NCI-H2029 (cell line): ENCODE measurements at regions not wholly inside any gene's neighbourhood (a gene's known extent, or its start where the extent isn't known, plus 50 kb on each side); places are given as distances from the start of the nearest gene placed in this dataset.

Experiments used
- DNase-seq: peaks from one replicate; lab custom pipeline; 2025; lab: John Stamatoyannopoulos, UW

DNA sequence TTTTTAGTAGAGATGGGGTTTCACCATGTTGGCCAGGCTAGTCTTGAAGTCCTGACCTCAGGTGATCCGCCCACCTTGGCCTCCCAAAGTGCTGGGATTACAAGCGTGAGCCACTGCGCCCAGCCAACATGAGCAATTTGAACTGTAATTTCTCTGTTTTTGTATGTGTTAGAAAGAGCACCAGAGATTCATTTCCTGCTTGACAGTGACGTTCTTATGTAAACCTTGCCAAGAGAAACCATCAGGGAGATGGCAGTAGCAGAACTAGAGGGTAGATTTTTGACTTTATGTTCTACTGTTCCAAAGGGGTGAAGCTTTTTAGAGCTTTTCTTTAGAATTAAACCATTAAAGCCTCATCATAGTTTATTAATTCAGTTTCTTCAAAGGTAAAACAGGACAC is 148.1 kb upstream of the UMPS start:
- DNase-seq: no peak

DNA sequence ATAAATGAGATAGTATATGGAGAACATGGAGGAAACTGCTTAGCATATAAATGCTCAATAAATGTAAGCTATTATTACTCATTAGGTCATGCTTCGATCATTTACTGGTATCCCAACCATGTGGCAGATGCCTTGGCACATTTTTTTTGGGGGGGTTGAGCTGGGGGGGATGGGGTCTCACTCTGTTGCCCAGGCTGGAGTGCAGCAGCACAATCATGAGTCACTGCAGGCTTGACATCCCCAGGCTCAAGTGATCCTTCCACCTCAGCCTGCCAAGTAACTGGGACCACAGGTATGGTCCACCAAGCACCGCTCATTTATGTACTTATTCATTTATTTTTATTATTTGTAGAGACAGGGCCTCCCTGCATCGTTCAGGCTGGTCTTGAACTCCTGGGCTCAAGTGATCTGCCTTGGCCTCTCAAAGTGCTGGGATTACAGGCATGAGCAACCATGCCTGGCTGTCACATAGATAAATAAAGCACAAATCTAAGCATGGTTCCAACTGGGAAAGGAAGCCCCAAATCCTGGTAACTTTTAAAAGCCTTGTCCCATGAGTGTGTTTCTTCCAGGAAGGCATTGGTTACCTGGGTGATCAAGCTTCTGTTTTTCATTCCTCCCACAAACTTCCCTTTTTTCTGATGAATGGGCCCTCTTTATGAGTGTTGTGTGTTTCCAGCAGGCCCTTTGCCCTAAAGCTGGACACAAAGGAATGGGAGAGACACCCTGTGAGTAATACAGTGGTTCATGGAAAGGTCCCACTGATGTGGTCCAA is 147.4 kb upstream of the UMPS start:
- DNase-seq: no peak

DNA sequence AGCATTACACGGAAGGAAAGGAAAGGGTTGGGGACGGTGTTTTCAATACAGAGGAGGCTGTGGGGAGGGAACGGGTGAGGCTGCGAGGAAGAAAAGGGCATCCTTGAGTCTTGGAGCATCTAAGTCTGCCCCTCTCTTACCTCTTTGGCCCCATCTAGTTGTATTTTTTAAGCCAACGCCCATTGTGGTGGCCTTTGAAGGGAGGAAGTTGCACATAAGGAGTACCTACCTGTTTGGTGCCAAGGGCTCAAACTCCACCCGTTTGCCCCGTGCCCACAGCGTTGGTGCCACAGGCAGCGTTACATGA is 146.1 kb upstream of the UMPS start:
- DNase-seq: no peak

DNA sequence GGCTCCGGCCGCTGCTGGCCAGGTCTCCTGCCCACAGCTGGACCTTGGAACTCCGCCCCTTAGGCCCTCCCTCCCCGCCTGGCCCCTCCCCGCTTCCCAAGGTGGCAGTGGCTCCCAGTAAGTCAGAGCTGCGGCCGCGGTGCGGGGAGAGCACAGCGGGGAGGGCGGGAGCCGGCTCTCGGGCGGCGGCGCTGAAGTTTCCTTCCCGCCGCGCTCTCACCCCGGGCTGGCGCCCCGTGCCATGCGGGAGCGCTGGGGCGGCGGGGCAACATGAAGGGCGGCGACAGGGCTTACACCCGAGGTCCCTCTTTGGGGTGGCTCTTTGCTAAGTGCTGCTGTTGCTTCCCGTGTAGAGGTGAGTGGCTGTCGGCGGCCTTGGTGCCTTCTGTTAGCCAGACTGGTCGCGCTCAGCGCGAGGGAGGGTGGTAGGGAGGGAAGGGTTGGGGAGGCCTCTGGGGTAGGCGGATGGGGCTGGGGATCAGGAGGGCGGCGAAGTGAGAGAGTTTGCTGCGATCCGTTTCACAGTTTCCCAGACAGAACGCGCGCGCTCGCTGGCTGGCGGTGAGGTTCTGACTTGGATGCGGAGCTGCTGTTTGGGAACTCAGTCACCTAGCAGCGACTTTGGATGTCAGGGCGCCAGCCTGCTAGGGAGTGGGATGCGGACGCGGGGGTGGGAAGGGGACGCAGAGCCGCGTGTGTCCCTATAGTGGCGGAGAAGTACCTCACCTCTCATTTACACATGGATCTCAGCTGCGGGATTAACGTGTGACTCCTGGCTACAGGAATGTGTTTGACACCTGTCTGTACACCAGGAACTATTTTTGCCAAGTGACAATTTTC is 145.5 kb upstream of the UMPS start:
- DNase-seq: peak; percentile 31

DNA sequence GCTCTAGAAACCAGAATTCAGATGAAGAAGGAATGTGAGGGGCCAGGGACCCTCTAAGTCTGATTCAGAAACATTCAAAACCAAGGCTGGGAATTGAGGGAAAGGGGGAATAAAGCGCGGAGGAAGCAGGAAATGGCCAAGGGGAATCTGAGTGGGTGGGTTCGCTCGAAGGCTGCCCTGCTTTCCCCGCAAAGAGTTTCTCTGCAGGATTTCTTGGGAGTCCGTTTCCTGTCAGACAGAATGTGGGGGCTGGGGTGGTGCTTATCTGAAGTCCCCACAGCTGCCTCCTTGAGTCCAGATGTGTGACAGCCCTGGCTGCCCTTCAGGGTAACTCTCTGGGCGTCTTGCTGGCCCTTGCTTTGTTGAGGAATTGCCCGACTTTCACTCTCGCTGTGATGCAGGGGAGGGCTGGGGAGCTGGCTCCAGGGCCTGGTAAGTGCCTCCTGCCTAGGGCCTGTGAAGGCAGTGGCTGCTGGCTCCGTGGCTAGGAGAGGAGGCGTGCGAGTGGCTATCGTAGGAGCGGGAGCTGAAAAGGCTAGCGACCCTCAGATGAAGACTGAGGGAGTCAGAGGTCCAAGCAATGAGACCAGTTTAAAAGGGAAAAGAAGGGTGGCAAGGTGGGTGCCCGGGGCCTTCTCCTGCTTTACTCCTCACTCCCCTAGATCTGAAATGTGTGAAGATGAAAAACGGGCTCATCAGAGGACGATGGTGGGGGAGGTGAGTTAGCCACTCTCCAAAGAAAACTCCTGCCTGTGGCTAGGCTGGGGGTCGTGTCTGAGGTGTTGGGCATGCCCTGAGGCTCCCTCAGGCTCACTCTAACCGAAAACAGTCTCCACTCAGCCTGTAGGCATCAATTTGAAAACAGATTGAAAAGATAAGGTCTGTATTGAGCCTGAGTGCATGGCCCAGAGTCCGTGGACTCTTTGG is 143.9 kb upstream of the UMPS start:
- no peak for DNase-seq

DNA sequence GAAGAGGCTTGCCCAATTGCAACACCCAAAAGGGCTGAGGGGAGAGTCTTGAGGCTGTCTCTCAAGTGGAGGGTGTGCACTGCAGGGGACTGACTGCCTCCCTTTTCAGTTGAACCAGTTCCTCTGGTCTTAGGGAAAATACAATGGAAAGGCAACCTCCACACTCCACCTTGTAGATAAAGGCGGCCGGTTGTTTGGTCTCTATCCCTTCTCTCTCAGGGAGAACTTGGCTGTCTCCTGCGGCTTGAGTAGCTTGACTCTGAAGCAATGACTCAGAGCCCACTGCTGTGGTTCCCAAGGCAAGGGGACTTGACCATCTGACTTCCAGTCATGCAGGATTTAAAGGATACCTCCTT is 143.2 kb upstream of the UMPS start:
- no peak for DNase-seq

DNA sequence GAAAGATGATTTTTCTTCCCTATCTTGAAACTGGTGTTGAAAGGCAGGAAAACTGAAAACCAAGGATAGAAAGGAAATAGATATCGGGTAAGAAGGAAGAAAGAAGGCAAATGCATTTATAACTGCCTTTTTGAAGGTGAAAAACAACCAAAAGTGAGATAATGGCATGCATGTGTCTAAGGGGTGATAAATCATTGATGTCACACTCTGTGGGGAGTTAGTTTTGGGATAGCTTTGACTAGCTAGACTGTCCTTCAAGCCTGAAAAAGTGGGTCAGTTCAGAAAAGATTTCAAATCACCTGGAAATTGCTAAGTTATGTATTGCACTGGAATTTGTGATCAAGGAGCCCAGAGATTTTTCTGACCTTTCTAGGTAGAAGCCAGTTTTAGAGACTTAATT is 142.2 kb upstream of the UMPS start:
- DNase-seq: no peak

DNA sequence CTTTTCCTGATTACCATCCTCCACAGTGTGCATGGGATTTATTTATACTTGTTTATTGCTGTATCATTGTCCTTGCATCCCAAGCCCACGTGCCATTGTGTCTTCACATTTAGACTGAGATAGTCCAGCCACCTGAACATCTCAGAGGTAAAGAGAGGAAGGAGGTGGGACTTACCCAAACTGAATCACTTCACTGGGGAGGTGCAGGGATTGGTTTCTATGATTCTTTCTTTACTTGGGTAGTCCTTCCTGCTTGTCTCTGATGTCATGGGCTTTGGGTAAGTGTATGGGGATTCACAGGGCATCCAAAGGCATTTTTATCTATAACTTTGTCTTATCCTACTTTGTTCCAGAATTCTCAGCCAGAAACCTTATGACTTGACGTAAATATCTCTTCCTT is 141.5 kb upstream of the UMPS start:
- no peak for DNase-seq

DNA sequence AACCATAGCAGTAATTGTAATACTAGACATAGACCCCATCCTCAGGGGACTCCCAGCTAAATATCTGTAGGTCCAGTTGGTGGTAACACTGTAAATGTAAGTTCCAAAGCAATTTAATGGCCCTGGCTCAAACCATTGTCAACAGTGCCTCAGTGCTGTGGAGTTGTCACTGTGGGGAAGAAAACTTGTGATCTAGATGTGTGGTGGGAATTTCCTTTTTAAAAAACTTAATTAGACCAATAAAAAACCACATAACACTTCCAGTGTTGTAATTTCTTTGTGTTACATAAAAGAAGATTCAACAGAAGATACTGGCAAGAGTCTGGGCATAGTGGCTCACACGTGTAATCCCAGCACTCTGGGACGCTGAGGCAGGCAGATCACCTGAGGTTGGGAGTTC is 138.6 kb upstream of the UMPS start:
- no peak for DNase-seq

DNA sequence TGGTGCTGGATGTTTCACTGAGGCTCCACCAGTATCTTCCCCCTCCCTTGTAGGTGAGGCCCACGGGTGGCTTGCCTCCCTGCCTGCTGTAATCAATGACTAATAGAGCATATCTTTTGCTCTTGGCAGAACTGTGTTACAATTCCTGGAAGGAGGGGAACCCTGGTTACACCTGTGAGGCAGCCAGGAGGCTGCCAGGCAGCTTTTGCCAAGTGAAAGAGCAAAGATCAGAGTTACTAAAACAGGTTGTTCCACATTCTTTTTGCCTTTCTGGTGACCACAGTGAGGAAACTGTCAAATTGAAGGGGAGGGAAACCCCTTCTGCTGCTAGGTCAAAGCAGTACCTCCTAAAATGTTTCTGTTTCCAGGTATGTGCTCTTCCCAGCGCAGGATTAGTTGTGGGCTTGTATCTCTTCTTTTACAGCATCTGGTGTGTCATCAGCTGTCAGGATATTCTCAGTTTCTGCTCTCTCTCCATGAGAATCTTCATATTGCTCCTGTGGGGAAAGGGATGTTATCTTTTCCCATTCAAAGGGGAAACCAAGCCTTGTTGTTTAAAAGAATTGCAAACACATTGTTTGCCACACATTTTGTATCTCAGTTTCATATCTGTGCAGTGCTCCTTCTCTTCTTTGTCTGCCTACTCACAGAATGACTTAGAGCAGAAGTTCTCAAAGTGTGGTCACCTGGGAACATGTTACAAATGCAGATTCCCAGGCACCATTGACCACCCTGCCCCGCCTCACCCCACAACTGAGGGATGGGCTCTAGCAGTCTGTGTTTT is 137.4 kb upstream of the UMPS start:
- DNase-seq: no peak

DNA sequence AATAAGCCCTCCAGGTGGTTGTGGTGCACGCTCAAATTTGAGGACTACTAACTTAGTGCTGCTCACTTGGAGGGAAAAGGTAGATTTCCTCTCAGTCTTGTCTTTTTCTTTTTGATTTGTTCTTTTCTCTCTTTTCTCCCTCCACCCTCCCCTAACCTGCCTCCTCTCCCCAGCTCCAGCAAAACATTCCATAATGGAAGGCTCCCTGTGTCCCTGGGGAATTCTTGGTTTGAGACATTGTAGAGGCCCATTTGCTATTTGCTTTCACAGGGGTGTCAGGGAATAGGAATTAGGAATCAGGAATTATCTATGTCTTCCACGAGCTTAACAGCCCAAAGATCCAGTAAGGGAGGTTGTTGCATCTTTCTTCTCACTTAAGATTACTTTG is 136.8 kb upstream of the UMPS start:
- no peak for DNase-seq

DNA sequence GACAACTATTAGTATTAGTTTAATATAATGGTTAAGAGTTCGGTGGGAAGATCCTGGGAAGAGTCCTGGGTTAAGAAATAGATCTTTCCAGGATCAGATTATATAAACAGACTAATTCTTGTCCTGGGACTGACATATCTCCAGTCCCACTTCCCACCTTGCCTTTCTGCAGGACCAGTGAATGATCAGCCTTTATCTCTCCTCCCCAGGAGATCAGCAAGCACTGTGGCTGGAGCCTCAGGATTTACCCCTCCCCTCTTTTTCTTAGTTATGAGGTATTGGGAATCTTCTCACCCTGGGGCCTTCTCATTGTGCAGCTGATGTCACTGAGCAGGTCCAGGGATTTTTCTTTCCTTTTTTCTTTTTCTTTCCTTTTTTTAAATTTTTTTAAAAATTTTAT is 135.7 kb upstream of the UMPS start:
- no peak for DNase-seq

DNA sequence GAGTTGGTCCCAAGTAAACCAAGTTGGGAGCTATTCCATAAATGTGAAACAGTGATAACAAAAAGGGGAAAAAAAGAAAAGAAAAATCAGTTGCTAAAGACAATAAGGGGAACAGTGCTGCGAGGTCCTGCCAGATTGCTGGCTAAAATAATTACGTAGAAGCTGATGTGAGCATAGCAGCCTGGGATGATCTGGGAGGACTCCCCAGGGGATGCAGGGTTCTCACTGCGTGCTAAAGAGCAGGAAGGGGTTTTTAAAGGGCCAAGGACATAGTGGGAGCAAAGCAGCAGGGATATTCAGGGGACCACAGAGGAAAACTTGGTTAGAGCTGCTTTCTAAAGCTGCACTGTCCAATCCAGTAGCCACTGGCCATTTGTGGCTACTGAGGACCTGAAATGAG is 133.0 kb upstream of the UMPS start:
- no peak for DNase-seq

DNA sequence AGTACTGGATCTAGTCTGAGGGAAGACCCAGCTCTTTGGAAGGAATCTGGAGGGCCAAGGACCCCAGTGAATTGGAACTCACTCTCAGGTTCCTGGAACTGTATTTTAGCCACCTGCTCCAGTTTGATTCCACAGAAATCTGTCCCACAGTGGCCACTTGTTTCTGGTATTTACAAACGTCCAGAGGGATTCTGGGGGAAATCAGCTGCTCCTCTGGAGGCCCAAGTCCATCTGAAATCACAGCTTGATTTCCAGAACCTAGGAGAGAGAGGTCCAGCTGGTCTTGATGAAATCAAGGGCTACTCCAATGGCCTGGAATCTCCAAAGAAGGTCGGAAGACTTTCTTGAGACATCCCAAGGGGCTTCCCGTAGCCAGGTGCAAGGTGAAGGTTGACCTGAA is 132.3 kb upstream of the UMPS start:
- no peak for DNase-seq

DNA sequence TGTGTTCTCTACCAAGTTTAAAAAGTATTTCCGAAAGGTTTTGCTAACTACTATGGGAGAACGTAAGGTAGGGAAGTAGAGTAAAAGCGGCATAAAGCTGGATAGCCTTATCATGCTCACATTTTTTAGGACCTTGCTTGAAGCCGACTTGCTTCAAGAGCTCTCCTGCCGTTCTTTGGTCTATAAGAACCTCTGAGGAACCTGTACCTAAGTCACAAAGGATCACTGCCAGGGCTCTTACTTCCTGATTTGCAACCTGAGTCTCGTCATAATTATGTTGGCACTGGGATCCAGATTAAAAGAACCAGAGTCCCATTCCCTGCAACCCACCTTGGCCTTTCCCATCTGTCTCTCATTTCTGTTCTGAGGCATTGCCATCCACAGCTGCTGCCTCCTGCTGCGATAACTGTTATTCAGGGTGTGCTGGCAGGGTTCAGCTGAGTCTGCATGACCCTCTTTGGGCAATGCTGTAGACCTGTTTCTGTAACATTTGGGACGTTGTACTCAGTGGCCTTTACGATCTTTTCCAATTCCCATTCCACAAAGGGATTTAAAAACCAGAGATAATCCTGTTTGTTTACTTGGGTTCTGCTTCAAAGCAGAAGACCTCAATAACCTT is 131.0 kb upstream of the UMPS start:
- no peak for DNase-seq

DNA sequence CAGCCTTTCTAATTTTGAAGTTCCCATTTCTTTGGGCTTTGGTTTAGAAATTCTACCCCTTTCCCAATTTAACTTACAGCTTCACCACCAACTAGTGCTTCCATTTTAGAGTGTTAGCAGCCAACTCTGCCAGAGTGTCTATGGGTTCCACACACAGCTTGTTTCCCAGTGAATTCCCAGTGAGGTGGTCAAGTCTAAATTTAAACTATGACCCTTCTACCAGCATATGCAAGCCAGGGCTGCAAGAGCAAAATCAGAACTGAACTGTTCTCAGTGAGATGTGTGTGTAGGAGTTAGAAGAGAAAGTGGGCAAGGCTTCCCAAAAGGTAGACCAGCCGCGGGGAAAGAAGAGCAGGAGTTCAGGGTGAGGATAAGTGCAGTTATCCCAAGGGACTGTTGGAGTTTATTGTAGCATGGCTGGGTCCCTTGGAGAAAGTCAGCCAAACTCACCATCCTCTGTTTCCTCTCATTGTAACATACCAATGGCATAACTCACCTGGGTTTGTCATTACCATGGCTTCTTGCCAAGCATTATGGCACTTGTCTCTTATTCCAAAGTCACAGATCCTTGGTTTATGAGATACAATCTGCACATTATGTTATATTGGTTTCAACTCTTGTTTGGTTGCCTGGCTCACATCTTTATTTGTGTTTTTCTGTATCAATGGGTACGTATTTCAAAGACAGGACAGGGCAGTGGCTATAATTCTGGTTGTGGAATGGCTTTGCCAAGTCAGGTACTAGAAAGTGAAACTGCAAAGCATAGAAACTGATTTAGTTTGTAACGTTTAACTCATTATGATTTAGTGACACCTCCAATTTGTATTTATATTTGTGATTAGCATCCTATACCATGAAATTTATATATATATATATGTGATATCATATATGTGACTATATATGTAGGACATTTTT is 130.2 kb upstream of the UMPS start:
- DNase-seq: no peak

DNA sequence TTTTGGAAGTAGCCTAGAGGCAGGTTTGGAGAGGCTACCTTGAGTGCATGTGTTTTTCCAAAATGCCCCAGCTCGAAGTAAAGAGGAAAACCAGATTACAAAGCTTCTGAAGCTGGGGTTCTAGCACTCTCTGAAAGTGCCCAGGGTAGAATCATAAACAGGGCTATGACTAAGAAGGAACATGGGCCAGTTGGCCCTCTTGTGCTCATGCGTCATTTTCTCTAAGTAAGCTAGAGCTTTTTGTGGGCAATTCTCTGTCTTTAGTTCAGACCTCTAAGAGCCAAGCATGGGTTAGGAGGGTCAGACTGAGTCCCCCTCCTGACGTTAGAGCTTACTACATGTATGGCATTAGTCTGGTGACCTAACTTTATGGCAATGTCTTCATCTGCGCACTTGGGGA is 129.5 kb upstream of the UMPS start:
- no peak for DNase-seq

DNA sequence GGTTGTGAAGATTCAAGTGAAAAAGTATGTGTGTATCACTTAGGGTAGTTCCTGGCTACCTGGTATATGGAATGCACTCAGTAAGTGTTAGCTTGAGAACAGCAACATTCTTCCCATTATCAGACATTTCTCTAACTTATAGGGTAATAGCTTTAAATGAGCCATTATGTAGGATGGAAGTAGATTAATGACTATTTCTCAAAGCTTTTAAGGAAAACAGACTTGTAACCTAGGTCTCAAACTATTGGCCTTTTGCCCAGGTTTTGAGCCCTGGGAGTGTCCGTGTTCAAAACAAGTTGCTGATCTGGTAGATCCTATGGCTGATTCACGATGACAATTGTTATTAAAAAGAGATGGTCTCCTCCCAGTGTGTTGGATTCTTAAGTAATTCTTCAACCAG is 129.1 kb upstream of the UMPS start:
- no peak for DNase-seq

DNA sequence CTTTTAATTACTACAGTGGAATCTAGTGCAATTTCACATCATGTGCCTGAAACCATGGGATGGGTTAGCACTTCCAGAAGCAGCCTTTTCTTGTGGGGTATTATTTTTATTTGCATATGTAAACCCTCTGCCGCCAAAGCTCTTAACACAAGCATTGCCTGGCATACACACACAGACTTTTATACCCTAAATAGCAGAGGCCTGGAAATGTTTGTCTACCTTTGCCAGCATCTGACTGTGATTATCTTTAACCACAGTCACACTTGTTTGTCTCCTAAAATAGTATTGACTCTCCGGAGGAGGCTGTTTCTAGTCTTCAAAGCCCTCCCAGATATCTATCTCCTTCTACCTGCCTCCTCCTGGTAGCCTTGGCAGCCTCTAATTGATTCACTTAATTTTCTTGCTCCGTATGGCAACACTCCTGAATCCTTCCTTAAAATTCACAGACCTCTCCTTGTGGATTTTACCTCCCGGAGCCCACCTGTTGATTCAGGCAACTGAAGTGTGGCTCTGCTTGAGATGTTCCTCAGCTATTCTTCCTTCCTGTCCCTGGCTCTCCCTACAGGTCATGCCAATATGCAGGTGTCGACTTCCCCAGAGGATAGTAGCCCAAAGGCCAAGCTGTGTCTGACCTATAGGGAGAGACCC is 127.1 kb upstream of the UMPS start:
- no peak for DNase-seq
